ENCODE measurements at regions not wholly inside any gene's neighbourhood (a gene's known extent, or its start where the extent isn't known, plus 50 kb on each side); places are given as distances from the start of the nearest gene placed in this dataset.

GRCh38 chr2:75954761-75955160 lies 244.0 kb upstream of the GCFC2 start:
- no peak for DNase-seq (ENCODE audit: low read depth, low spot score)
- no peak overlapping the region for H3K4me3 ChIP-seq (ENCODE audit: low read depth, low read length)
- TF ChIP-seq CTCF (IDR thresholded peaks at IDR 0.05; ENCODE audit: low read depth, low read length): no peak
- in situ Hi-C loops (cut with HindIII; ENCODE audit: low sequenced_read_pairs): no loop called here

- in situ Hi-C loops (cut with HindIII; ENCODE audit: low sequenced_read_pairs): no loop called here
- H3K4me3 ChIP-seq (ENCODE audit: low read depth, low read length): no peak overlapping the region
- no peak for TF ChIP-seq CTCF (IDR thresholded peaks at IDR 0.05; ENCODE audit: low read depth, low read length)
- DNase-seq (ENCODE audit: low read depth, low spot score): no peak
Observed at GRCh38 chr2:75952173-75952572, 241.5 kb upstream of the GCFC2 start.

- no peak for TF ChIP-seq CTCF (IDR thresholded peaks at IDR 0.05; ENCODE audit: low read depth, low read length)
- in situ Hi-C loops (cut with HindIII; ENCODE audit: low sequenced_read_pairs): no loop called here
- no peak for DNase-seq (ENCODE audit: low read depth, low spot score)
- H3K4me3 ChIP-seq (ENCODE audit: low read depth, low read length): no peak overlapping the region
Observed at GRCh38 chr2:75949385-75950030, 238.8 kb upstream of the GCFC2 start.

- no peak overlapping the region for H3K4me3 ChIP-seq (ENCODE audit: low read depth, low read length)
- in situ Hi-C loops (cut with HindIII; ENCODE audit: low sequenced_read_pairs): no loop called here
- no peak for TF ChIP-seq CTCF (IDR thresholded peaks at IDR 0.05; ENCODE audit: low read depth, low read length)
- no peak for DNase-seq (ENCODE audit: low read depth, low spot score)
Observed at GRCh38 chr2:75936311-75936710, 225.6 kb upstream of the GCFC2 start.

- H3K4me3 ChIP-seq (ENCODE audit: low read depth, low read length): no peak overlapping the region
- in situ Hi-C loops (cut with HindIII; ENCODE audit: low sequenced_read_pairs): no loop called here
- DNase-seq (ENCODE audit: low read depth, low spot score): no peak
- TF ChIP-seq CTCF (IDR thresholded peaks at IDR 0.05; ENCODE audit: low read depth, low read length): no peak
Observed at GRCh38 chr2:75932996-75933395, 222.3 kb upstream of the GCFC2 start.

GRCh38 chr2:75928093-75928492 lies 217.4 kb upstream of the GCFC2 start:
- in situ Hi-C loops (cut with HindIII; ENCODE audit: low sequenced_read_pairs): no loop called here
- no peak overlapping the region for H3K4me3 ChIP-seq (ENCODE audit: low read depth, low read length)
- TF ChIP-seq CTCF (IDR thresholded peaks at IDR 0.05; ENCODE audit: low read depth, low read length): no peak
- no peak for DNase-seq (ENCODE audit: low read depth, low spot score)
